ENCODE measurements at regions not wholly inside any gene's neighbourhood (a gene's known extent, or its start where the extent isn't known, plus 50 kb on each side); places are given as distances from the start of the nearest gene placed in this dataset.
"Not testable (repeated sequence)": the region's sequence is repeated elsewhere in the genome, so short reads cannot be mapped to it uniquely, and the experiment has no call there.

DNA sequence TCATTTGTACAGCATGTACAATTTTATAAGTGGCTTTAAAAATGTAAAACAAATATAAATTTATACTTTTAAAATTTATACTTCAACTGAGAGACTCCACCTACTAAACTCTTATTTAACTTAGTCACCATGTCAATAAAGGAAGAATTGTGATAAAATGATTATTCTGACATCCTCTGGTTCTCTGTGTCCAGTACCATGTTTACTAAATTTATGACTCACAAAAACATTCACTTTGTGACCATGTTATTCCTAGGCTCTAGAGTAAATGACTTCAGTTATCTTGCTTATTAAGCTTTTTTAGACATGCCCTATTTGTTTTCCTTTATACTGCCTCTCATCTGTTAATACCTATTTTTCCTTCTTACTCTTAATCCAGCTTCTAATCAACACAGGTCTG, 959.6 kb upstream of the SLC39A10 start:
- Histone ChIP-seq H3K27me3 (ENCODE audit: control insufficient read depth, insufficient read depth, low read length) (no peaks in the 10 kb centered on the region), H3K9ac (ENCODE audit: low read length) (no peak overlapping the region), H3K4me1 (ENCODE audit: control insufficient read depth, insufficient read depth, low read length) (no peaks in the 10 kb centered on the region), H3K9me3 (ENCODE audit: control insufficient read depth, insufficient read depth, low read depth, low read length) (no peaks in the 10 kb centered on the region), H3K4me3 (ENCODE audit: low read depth, low read length) (no peak overlapping the region), H3K36me3 (ENCODE audit: control insufficient read depth, insufficient read depth, low read length) (no peaks in the 10 kb centered on the region), H3K27ac (ENCODE audit: low read depth, low read length) (no peak overlapping the region)

DNA sequence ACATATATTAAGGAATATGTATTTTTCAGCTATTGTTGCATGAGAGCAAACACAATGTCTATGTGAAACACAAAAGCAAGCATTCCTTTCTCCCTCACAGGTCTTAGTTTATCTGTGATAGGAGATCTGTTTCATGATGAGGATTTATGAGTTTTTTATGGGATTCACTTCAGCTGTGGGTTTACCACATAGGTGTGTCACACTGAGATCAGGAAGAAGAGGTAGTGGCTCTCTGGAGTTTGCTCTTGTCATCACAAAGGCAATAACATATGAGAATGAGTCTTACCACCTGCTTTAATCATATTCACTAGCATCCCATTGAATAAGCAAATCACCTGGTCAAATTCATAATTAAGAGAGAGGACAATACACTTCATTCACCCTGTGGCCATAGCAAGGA, 960.3 kb upstream of the SLC39A10 start:
- H3K27ac ChIP-seq (ENCODE audit: low read depth, low read length), result no peak overlapping the region
- H3K36me3 ChIP-seq (ENCODE audit: control insufficient read depth, insufficient read depth, low read length), result no peaks in the 10 kb centered on the region
- no peak overlapping the region for H3K9ac ChIP-seq (ENCODE audit: low read length)
- no peaks in the 10 kb centered on the region for H3K27me3 ChIP-seq (ENCODE audit: control insufficient read depth, insufficient read depth, low read length)
- H3K9me3 ChIP-seq (ENCODE audit: control insufficient read depth, insufficient read depth, low read depth, low read length), result no peaks in the 10 kb centered on the region
- H3K4me1 ChIP-seq (ENCODE audit: control insufficient read depth, insufficient read depth, low read length), result no peaks in the 10 kb centered on the region
- H3K4me3 ChIP-seq (ENCODE audit: low read depth, low read length), result no peak overlapping the region

DNA sequence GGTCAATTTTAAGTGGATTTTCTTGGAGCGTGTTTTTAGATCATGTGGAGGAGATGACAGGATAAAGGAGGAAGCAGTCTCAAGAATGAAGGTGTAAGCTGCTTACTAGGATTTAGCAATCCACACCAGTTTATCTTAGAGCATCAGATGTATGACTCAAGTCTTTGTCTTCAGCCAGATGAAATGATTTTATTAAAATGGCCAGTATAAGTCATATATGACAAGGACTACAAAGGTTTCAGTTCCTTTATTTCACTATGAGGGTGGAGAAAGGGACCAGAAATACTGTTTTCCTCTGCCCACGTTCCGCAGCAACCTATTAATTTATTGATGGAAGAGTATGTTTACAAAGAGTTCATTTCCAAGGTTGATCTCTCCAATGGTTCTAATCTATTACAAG, 970.5 kb upstream of the SLC39A10 start:
- Histone ChIP-seq H3K36me3 (ENCODE audit: control insufficient read depth, insufficient read depth, low read length) (no peaks in the 10 kb centered on the region), H3K4me3 (ENCODE audit: low read depth, low read length) (no peak overlapping the region), H3K9me3 (ENCODE audit: control insufficient read depth, insufficient read depth, low read depth, low read length) (no peaks in the 10 kb centered on the region), H3K9ac (ENCODE audit: low read length) (no peak overlapping the region), H3K4me1 (ENCODE audit: control insufficient read depth, insufficient read depth, low read length) (no peaks in the 10 kb centered on the region), H3K27me3 (ENCODE audit: control insufficient read depth, insufficient read depth, low read length) (no peaks in the 10 kb centered on the region), H3K27ac (ENCODE audit: low read depth, low read length) (no peak overlapping the region)

DNA sequence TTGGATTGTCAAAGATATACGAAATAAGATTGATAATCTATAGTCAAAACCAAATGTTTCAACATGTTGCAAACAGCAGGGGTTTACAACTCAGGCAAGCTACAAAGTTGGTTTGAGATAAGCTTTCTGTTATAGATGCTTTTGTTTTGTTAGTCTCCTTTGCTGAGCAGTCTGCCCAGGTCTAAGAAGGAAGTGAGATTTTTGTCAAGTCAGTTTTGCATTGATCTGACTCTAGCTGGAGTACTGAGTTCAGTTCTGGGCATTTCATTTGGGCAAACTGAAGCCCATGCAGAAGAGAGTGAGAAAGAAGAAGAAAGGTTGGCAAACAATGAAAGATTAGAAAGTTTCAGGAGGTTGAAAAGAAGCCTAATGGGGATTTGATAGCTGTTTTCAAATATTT, 983.0 kb upstream of the SLC39A10 start:
- H3K4me3 ChIP-seq (ENCODE audit: low read depth, low read length), result no peak overlapping the region
- H3K36me3 ChIP-seq (ENCODE audit: control insufficient read depth, insufficient read depth, low read length), result no peaks in the 10 kb centered on the region
- no peaks in the 10 kb centered on the region for H3K4me1 ChIP-seq (ENCODE audit: control insufficient read depth, insufficient read depth, low read length)
- H3K27ac ChIP-seq (ENCODE audit: low read depth, low read length), result no peak overlapping the region
- no peaks in the 10 kb centered on the region for H3K9me3 ChIP-seq (ENCODE audit: control insufficient read depth, insufficient read depth, low read depth, low read length)
- H3K9ac ChIP-seq (ENCODE audit: low read length), result no peak overlapping the region
- H3K27me3 ChIP-seq (ENCODE audit: control insufficient read depth, insufficient read depth, low read length), result no peaks in the 10 kb centered on the region

DNA sequence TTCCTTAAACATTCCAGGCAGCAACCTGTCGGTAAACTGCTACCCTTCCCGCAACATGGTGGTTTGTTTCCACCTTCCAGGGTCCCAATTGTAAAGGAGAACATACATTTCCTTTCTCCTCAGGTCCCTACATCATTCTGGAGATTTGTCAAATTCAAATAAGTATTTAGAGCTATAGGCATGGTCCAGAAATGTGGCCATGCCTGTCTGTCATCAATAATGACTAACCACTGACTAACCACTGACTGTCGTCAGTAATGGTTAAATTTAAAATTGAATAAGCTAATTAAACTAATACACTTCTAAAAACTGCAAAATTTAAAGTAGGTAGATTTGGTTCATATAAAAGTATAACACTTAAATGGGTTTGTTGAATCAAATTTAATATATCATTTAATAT, 984.0 kb upstream of the SLC39A10 start:
- Histone ChIP-seq H3K9me3 (ENCODE audit: control insufficient read depth, insufficient read depth, low read depth, low read length) (no peaks in the 10 kb centered on the region), H3K27me3 (ENCODE audit: control insufficient read depth, insufficient read depth, low read length) (no peaks in the 10 kb centered on the region), H3K9ac (ENCODE audit: low read length) (no peak overlapping the region), H3K4me1 (ENCODE audit: control insufficient read depth, insufficient read depth, low read length) (no peaks in the 10 kb centered on the region), H3K27ac (ENCODE audit: low read depth, low read length) (no peak overlapping the region), H3K4me3 (ENCODE audit: low read depth, low read length) (no peak overlapping the region), H3K36me3 (ENCODE audit: control insufficient read depth, insufficient read depth, low read length) (no peaks in the 10 kb centered on the region)

DNA sequence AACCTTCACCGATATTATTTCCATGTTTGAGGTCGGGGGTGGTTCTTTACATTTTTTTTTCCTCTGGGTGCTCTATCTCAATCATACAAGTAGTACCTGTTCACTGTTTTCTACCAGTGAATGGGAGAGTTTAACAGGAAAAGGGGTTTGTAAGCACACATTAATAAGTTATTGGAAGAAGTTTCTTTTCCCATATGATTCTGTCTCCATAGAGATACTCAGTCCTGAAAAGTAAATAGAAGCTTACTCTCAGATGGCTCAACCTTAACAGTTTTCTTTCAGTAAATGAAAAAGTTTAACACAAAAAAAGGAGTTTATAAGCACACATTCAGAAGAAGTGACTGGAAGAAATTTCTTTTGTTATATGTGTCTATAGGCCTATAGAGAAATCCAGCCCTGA, 995.6 kb upstream of the SLC39A10 start:
- Histone ChIP-seq H3K36me3 (ENCODE audit: control insufficient read depth, insufficient read depth, low read length) (no peaks in the 10 kb centered on the region), H3K4me3 (ENCODE audit: low read depth, low read length) (no peak overlapping the region), H3K4me1 (ENCODE audit: control insufficient read depth, insufficient read depth, low read length) (no peaks in the 10 kb centered on the region), H3K27me3 (ENCODE audit: control insufficient read depth, insufficient read depth, low read length) (no peaks in the 10 kb centered on the region), H3K9ac (ENCODE audit: low read length) (no peak overlapping the region), H3K9me3 (ENCODE audit: control insufficient read depth, insufficient read depth, low read depth, low read length) (no peaks in the 10 kb centered on the region), H3K27ac (ENCODE audit: low read depth, low read length) (no peak overlapping the region)

DNA sequence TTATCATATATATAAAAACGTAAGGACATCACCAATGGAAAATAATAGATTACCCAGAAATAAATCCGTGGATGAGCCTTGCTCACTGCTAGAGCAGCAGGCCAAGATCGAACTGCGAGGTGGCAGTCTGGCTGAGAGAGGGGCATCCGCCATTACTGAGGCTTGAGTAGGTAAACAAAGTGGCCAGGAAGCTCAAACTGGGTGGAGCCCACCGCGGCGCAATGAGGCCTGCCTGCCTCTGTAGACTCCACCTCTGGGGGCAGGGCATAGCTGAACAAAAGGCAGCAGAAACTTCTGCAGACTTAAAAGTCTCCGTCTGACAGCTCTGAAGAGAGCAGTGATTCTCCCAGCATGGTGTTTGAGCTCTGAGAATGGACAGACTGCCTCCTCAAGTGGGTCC, 1018.0 kb upstream of the SLC39A10 start:
- not testable (repeated sequence) for H3K27me3 ChIP-seq (ENCODE audit: control insufficient read depth, insufficient read depth, low read length); H3K4me1 ChIP-seq (ENCODE audit: control insufficient read depth, insufficient read depth, low read length); H3K9ac ChIP-seq (ENCODE audit: low read length); H3K27ac ChIP-seq (ENCODE audit: low read depth, low read length); H3K36me3 ChIP-seq (ENCODE audit: control insufficient read depth, insufficient read depth, low read length); H3K9me3 ChIP-seq (ENCODE audit: control insufficient read depth, insufficient read depth, low read depth, low read length); H3K4me3 ChIP-seq (ENCODE audit: low read depth, low read length)

DNA sequence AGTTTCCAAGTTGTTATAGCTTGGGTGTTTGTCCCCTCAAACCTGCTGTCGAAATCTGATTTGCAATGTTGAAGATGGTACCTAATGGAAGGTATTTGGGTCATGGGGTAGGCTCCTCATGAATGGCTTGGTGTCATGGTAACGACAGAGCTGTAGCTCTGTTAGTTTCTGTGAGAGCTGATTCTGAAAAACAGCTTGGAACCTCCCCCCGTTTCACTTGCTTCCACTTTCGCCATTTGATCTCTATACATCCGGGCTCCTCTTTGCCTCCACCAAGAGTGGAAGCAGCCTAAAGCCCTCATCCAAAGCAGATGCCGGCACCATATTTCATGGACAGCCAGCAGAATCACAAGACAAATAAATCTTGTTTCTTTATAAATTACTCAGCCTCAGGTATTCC, 1035.1 kb upstream of the SLC39A10 start:
- Histone ChIP-seq H3K4me1 (ENCODE audit: control insufficient read depth, insufficient read depth, low read length) (no peaks in the 10 kb centered on the region), H3K27ac (ENCODE audit: low read depth, low read length) (no peak overlapping the region), H3K9ac (ENCODE audit: low read length) (no peak overlapping the region), H3K9me3 (ENCODE audit: control insufficient read depth, insufficient read depth, low read depth, low read length) (no peaks in the 10 kb centered on the region), H3K4me3 (ENCODE audit: low read depth, low read length) (no peak overlapping the region), H3K27me3 (ENCODE audit: control insufficient read depth, insufficient read depth, low read length) (no peaks in the 10 kb centered on the region), H3K36me3 (ENCODE audit: control insufficient read depth, insufficient read depth, low read length) (no peaks in the 10 kb centered on the region)

DNA sequence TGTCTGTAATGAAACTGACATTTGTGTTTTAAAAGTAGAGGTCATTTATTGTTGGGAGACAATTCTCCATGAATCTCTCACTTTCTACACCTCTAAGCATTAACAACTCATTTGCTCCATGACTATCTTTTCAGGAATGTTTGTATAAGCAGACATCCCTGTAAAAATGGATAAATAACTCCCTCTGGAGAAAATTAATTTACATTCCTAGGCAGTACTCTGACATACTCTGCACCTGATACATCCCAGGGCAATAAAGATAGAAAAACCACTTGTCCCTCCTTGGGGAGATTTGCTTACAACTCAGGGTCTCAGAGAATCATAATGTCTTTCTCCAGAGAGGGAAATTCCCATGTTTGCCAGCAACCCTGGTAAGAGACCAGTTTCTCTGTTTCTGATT, 1037.7 kb upstream of the SLC39A10 start:
- Histone ChIP-seq H3K27ac (ENCODE audit: low read depth, low read length) (no peak overlapping the region), H3K4me3 (ENCODE audit: low read depth, low read length) (no peak overlapping the region), H3K36me3 (ENCODE audit: control insufficient read depth, insufficient read depth, low read length) (no peaks in the 10 kb centered on the region), H3K9ac (ENCODE audit: low read length) (no peak overlapping the region), H3K4me1 (ENCODE audit: control insufficient read depth, insufficient read depth, low read length) (no peaks in the 10 kb centered on the region), H3K9me3 (ENCODE audit: control insufficient read depth, insufficient read depth, low read depth, low read length) (no peaks in the 10 kb centered on the region), H3K27me3 (ENCODE audit: control insufficient read depth, insufficient read depth, low read length) (no peaks in the 10 kb centered on the region)

DNA sequence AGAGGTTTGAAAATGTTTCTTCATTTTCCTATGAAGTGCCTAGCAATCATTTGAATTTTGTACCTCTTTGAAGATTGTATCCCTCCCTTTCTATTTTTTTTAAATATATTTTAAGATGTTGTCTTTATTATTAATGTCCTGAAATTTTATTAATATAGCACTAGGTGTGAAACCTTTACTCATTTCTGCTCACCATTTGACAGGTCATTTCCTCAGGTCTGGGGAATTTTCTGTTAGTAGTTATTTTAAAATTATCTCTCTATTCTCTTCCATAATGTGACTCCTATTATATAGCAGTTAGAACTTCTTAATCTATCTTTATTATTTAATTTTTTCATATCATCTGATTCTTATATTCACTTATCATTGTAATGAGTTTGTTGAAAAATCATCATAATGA, 1038.6 kb upstream of the SLC39A10 start:
- H3K9me3 ChIP-seq (ENCODE audit: control insufficient read depth, insufficient read depth, low read depth, low read length), result no peaks in the 10 kb centered on the region
- H3K4me1 ChIP-seq (ENCODE audit: control insufficient read depth, insufficient read depth, low read length), result no peaks in the 10 kb centered on the region
- H3K4me3 ChIP-seq (ENCODE audit: low read depth, low read length), result no peak overlapping the region
- no peak overlapping the region for H3K27ac ChIP-seq (ENCODE audit: low read depth, low read length)
- H3K36me3 ChIP-seq (ENCODE audit: control insufficient read depth, insufficient read depth, low read length), result no peaks in the 10 kb centered on the region
- no peak overlapping the region for H3K9ac ChIP-seq (ENCODE audit: low read length)
- no peaks in the 10 kb centered on the region for H3K27me3 ChIP-seq (ENCODE audit: control insufficient read depth, insufficient read depth, low read length)

DNA sequence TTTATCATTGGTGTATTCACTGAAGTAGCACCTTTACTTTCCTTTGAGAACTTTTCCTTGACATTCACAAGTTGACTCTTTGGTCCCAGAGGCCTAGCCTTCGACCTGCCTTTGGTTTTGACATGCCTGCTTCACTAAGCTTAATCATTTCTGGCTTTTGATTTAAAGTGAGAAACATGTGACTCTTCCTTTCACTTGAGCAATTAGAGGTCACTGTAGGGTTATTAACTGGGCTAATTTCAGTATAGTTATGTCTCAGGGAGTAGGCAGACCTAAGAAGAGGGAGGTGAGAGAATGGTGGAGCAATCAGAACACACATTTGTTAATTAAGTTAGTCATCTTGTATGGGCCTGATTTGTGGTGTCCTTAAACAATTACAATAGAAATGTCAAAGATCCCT, 1040.7 kb upstream of the SLC39A10 start:
- Histone ChIP-seq H3K4me1 (ENCODE audit: control insufficient read depth, insufficient read depth, low read length) (no peaks in the 10 kb centered on the region), H3K9ac (ENCODE audit: low read length) (no peak overlapping the region), H3K27ac (ENCODE audit: low read depth, low read length) (no peak overlapping the region), H3K9me3 (ENCODE audit: control insufficient read depth, insufficient read depth, low read depth, low read length) (peaks cover 10% of the 10 kb centered on the region), H3K4me3 (ENCODE audit: low read depth, low read length) (no peak overlapping the region), H3K36me3 (ENCODE audit: control insufficient read depth, insufficient read depth, low read length) (no peaks in the 10 kb centered on the region), H3K27me3 (ENCODE audit: control insufficient read depth, insufficient read depth, low read length) (no peaks in the 10 kb centered on the region)

DNA sequence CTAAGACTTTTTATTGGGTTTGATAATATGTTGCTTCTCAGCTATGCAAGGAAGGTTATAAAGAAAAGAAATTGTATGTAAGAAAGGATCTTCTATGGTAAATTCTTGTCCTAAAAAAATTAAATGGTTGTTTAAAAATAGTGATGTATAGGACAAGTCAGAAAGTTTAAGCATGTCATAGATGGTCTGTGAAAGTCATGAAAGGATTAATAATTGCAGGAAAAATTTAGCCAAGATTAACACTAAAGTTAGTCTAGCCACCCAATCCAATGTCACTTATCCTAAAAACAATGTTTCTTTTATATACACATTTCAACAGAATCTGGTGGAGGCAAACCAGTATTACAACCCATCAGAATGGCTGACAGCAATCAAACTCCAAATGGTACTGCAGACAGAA, 1046.7 kb upstream of the SLC39A10 start:
- H3K9ac ChIP-seq (ENCODE audit: low read length), result no peak overlapping the region
- H3K27ac ChIP-seq (ENCODE audit: low read depth, low read length), result no peak overlapping the region
- H3K4me3 ChIP-seq (ENCODE audit: low read depth, low read length), result no peak overlapping the region
- no peaks in the 10 kb centered on the region for H3K4me1 ChIP-seq (ENCODE audit: control insufficient read depth, insufficient read depth, low read length)
- H3K27me3 ChIP-seq (ENCODE audit: control insufficient read depth, insufficient read depth, low read length), result no peaks in the 10 kb centered on the region
- H3K36me3 ChIP-seq (ENCODE audit: control insufficient read depth, insufficient read depth, low read length), result no peaks in the 10 kb centered on the region
- peaks cover 42% of the 10 kb centered on the region for H3K9me3 ChIP-seq (ENCODE audit: control insufficient read depth, insufficient read depth, low read depth, low read length)
